Inflammatory macrophage (primary cell): ENCODE measurements at regions not wholly inside any gene's neighbourhood (a gene's known extent, or its start where the extent isn't known, plus 50 kb on each side); places are given as distances from the start of the nearest gene placed in this dataset.
"Not testable (repeated sequence)": the region's sequence is repeated elsewhere in the genome, so short reads cannot be mapped to it uniquely, and the experiment has no call there.

Experiments used
- DNase-seq, 2 donors: peaks; one replicate each; pipeline ENCODE4 v3.0.0-alpha.2; 2020 to 2022

DNA sequence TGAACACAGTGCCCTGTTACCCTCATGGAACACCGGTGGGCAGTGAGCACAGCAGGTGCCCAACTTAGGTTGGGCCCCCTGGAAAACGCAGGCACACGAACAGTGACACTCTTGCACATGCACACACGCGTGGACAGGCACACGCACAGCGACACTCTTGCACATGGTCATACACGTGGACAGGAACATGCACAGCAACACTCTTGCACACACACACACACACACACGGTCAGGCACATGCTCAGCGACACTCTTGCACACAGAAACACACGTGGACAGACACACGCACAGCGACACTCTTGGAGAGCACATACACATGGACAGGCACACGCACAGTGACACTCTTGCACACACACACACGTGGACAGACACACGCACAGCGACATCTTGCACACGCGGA is 559.4 kb upstream of the ADAMTS16 start:
- no peak for DNase-seq

GRCh38 chr5:4581289-4581688 is 558.8 kb upstream of the ADAMTS16 start:
- no peak for DNase-seq

GRCh38 chr5:4584982-4585381 is 555.1 kb upstream of the ADAMTS16 start:
- DNase-seq: no peak

- DNase-seq: no peak
Measured at GRCh38 chr5:4613440-4613839, 526.7 kb upstream of the ADAMTS16 start.

DNA sequence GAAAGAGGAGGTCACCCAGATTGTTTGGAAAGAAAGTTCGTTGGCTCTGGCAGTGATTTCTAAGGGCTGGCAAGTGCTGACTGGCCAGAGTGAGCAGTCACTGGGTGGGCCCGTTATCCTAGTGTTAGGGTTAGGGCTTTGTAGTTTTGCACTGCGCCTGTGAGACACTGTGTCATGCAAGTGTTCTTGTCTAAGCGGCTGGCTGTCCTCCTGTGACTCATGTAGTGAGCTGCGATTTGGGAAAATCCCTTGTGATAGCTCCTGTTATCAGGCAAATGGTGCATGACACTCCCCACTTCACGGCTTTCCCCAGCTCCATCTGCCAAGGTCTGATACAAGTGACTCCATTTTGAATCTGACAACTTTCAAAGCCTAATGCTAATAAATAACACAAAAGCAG is 526.0 kb upstream of the ADAMTS16 start:
- DNase-seq: no peak

DNA sequence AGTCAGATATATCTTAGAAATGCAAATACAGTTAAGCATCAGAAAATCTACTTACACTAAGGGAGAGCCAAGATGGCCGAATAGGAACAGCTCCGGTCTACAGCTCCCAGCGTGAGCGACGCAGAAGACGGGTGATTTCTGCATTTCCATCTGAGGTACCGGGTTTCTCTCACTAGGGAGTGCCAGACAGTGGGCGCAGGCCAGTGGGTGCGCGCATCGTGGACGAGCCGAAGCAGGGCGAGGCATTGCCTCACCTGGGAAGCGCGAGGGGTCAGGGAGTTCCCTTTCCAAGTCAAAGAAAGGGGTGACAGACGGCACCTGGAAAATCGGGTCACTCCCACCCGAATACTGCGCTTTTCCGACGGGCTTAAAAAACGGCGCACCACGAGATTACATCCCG is 524.8 kb upstream of the ADAMTS16 start:
- not testable (repeated sequence) for DNase-seq

DNA sequence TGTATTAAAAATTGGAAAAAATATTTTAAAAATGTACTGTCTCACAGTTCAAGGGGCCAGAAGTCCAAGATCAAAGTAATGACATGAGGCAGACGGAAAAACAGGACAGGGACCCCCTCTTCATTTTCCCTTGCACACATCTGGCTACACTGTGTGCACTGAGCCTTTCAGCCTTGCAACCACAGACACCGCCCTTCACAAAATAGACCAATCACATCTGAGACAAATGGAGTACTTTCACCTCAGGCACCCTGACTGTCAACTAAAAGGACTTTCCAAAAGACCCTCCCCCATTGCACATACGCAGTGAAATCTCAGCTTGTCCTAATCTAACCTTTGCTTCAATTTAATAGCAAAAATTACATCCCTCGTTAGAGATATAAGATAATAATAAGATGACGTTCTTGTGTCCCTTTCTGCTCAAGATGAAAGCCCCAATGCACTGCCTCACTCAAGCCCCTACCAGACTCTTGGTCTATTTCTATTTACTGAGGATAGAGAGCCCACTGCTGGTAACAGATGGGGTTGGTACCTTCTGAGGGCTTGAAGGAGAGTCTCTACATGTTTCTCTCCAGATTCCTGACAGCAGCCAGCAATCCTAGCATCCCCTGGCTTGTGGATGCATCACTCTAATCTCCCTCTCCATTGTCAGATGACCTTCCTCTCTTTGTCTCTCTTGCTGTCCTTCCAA is 514.8 kb upstream of the ADAMTS16 start:
- no peak for DNase-seq

GRCh38 chr5:4627131-4627530 is 513.0 kb upstream of the ADAMTS16 start:
- no peak for DNase-seq

- no peak for DNase-seq
Measured at GRCh38 chr5:4627929-4628328, 512.2 kb upstream of the ADAMTS16 start.

GRCh38 chr5:4628645-4629385 is 511.3 kb upstream of the ADAMTS16 start:
- DNase-seq: no peak

GRCh38 chr5:4630031-4630430 is 510.1 kb upstream of the ADAMTS16 start:
- DNase-seq: no peak

DNA sequence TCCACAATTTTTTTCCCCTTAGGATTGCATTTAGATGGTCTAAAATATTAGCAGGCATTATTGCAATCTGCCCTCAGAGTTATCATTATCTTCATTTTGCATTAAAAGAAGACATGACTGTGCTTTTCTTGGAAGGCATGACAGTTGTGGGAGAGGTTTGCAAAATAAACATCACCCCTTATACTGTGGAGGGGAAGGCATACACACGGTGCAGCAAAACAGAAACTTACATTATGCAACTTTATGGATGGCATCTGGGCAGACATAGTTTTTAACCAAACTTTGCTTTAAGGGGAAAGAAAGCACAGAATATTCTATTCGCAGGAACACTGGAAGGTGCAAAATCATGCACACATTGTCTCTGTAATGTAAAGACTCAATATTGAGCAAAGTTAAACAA is 505.8 kb upstream of the ADAMTS16 start:
- DNase-seq: no peak

- no peak for DNase-seq
Measured at GRCh38 chr5:4636378-4636777, 503.8 kb upstream of the ADAMTS16 start.

DNA sequence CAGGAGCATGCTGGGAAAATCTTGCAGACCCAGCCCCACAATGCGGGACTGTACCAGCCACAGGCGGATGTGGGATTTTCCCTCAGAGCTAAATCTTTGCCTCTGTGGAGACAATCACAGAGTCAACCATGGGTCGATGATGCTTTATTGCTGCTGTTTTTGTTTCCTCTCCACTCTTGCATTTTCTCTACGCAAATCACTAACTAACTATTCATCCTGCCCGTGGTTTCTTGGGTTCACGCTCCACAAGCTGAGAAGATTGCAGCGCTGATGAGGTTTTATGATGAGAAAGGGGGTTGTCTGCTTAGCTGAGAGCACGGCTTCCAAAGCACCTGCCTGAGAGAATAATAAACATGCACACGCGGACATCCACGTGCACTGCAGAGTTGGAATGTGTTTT is 500.2 kb upstream of the ADAMTS16 start:
- DNase-seq: no peak

DNA sequence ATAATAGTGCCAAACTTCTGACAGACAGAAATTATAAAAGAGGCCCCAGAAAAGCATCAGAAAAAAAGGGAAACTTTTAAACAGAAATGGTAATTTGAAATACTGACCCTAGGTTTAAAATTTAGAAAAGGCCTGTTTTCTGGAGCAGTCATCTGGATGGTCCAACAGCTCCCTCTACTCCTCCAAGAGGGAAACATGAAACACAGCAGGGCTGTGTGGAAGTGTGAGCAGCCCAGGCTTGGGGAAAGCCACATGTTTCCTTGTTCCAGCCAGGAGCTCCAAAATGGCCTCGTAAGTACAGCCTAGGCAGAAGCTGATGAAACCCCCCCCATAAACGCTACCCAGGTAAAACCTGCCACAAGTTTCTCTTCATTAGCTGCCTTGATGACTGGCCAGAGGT is 499.3 kb upstream of the ADAMTS16 start:
- no peak for DNase-seq

DNA sequence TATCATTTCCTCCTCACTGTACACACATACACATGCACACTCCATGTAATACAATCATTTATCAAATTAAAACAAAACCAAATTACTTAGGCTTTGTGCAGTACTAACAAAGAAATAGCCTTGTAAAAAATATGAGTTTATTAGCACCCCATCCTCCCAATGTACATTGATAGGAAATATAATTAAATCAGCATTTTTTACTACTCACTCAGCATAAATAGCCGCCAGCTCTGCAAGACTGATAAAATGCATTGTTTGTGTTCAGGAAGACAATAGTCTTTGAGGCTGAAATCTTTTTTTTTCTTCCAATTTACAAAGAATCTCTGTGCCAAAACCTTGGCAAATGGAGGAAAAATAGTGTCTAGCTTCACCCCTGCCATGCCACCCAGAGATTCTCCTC is 497.6 kb upstream of the ADAMTS16 start:
- DNase-seq: no peak

GRCh38 chr5:4643190-4643589 is 496.9 kb upstream of the ADAMTS16 start:
- no peak for DNase-seq

DNA sequence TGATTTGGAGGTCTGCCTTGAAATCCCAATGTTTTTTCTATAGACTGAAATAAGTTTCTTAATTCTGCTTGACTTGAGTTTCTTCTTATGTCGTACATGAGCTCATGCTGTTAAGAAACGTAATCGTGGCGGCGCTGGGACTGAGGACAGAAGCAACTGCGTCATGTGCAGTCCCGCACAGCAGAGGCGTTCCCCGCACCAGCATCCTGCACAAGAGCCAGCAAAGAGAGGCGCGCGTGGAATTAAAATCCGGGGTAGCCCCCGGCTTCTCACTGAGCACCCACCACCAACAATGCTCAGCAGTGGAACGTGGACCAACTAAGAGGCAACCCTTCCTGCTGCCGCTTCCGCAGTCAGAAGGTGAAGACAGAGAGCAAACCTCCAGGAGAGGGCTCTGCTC is 496.2 kb upstream of the ADAMTS16 start:
- no peak for DNase-seq

GRCh38 chr5:4646715-4647375 is 493.3 kb upstream of the ADAMTS16 start:
- no peak for DNase-seq

DNA sequence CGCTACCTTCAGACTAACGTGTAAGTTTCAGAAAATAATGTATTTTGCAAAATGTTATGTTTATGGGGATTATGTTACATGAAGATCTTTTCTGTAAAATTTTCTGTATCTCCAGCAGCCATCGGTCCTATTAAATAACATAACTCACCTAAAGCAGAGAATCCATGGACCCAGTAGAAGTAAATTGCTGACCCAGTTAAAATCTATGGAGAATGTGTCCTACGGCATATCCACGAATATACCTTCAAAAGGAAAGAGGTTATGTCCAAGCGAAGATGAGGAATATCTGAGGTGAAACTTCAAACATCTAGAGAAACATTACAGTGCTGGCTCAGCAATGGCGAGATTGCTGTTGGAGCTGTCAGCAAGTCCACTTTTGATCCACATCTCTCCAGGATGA is 492.2 kb upstream of the ADAMTS16 start:
- no peak for DNase-seq

- DNase-seq: no peak
Measured at GRCh38 chr5:4651806-4652565, 488.1 kb upstream of the ADAMTS16 start.

- no peak for DNase-seq
Measured at GRCh38 chr5:4653475-4653874, 486.7 kb upstream of the ADAMTS16 start.

DNA sequence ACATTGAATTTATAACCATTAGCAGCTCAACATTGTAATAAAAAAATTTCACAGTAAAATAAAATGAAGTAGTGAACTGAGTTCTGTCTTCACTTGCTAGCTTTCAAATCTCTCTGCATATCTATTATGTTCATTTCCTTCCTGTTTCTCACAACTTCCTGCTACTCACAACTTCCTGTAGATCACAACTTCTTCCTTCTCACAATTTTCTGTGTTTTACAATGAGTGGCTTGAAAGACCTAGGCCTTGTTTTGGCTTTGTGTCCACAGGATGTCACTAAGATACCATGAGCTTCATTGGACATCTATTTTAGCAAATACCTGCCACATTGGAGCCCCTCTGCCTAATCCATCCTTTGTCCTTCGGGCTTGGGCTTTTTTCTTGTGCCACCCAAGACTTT is 480.3 kb upstream of the ADAMTS16 start:
- DNase-seq: no peak
